K562 (cell line): ENCODE measurements at regions not wholly inside any gene's neighbourhood (a gene's known extent, or its start where the extent isn't known, plus 50 kb on each side); places are given as distances from the start of the nearest gene placed in this dataset.

Experiments
- ARID1B ChIP-seq: fragments of 450-650 bp; IDR thresholded peaks from 2 replicates; pipeline ENCODE4 v1.6.1; 2016; ENCODE audit warnings: antibody characterized with exemption, mild to moderate bottlenecking, inconsistent platforms
- DMBX1 ChIP-seq: fragments of 250-450 bp; sonication (Bioruptor Pico); IDR thresholded peaks from 2 replicates; pipeline ENCODE4 v1.8.0; 2022; ENCODE audit warnings: inconsistent platforms, mild to moderate bottlenecking, moderate library complexity, borderline replicate concordance
- E2F6 ChIP-seq, 2 experiments: IDR thresholded peaks; 2 replicates each; pipeline ENCODE4 v1.6.1; 2011; ENCODE audit warnings: borderline replicate concordance in 1 of 2, control low read depth in 1 of 2, low read depth in 1 of 2, low read length in 1 of 2, mild to moderate bottlenecking in 1 of 2, mixed read lengths in 1 of 2, moderate library complexity in 1 of 2; ENCODE audit not compliant: insufficient read depth in 1 of 2, insufficient read length in 1 of 2, poor library complexity in 1 of 2, severe bottlenecking in 1 of 2; ENCODE audit errors: extremely low read depth in 1 of 2
- ESRRB ChIP-seq: fragments of 250-450 bp; sonication (Bioruptor Pico); IDR thresholded peaks from 2 replicates; pipeline ENCODE4 v1.5.0; 2020; ENCODE audit warnings: mild to moderate bottlenecking, moderate library complexity, borderline replicate concordance
- HNRNPK ChIP-seq: fragments of 200-400 bp; formaldehyde crosslinking; IDR thresholded peaks from one replicate; pipeline ENCODE4 v1.6.1; 2018; ENCODE audit warnings: mild to moderate bottlenecking, low read depth, low read length; ENCODE audit not compliant: poor library complexity, severe bottlenecking
- HSF4 ChIP-seq: fragments of 250-450 bp; sonication (Bioruptor Pico); IDR thresholded peaks from 2 replicates; pipeline ENCODE4 v2.1.2; 2022; ENCODE audit warnings: mild to moderate bottlenecking, moderate library complexity, borderline replicate concordance
- MAFK ChIP-seq: IDR thresholded peaks from 2 replicates; pipeline ENCODE4 v1.6.1; 2011; ENCODE audit warnings: low read length, improper control_type of control experiment
- MEIS2 ChIP-seq: fragments of 450-650 bp; IDR thresholded peaks from 2 replicates; pipeline ENCODE4 v1.6.1; 2014; ENCODE audit warnings: mild to moderate bottlenecking; ENCODE audit not compliant: partially characterized antibody
- MYNN ChIP-seq, 2 experiments: sonication (generic); formaldehyde crosslinking in 1 of 2; IDR thresholded peaks; 2 replicates each; pipeline versions ENCODE4 v1.5.0 to v1.6.1; 2016 to 2020; ENCODE audit warnings: antibody characterized with exemption in 1 of 2, missing genetic modification reagents in 1 of 2
- POLR2G ChIP-seq: fragments of 200-400 bp; formaldehyde crosslinking; IDR thresholded peaks from 2 replicates; pipeline ENCODE4 v1.6.1; 2017; ENCODE audit warnings: low read depth, mild to moderate bottlenecking, antibody characterized with exemption, low read length, moderate library complexity
- RBFOX2 ChIP-seq: fragments of 200-400 bp; formaldehyde crosslinking; IDR thresholded peaks from 2 replicates; pipeline ENCODE4 v1.6.1; 2017; ENCODE audit warnings: low read depth, mild to moderate bottlenecking, low read length, moderate library complexity
- ZBTB2 ChIP-seq: fragments of 450-650 bp; IDR thresholded peaks from 2 replicates; pipeline ENCODE4 v1.6.1; 2016; ENCODE audit warnings: antibody characterized with exemption
- ZC3H11A ChIP-seq: IDR thresholded peaks from 2 replicates; pipeline ENCODE4 v1.6.1; 2012; ENCODE audit warnings: low read depth, low read length, improper control_type of control experiment
- ZEB2 ChIP-seq: fragments of 450-650 bp; IDR thresholded peaks from 2 replicates; pipeline ENCODE4 v1.6.1; 2016
- ZNF609 ChIP-seq: sonication (generic); formaldehyde crosslinking; IDR thresholded peaks from 2 replicates; pipeline ENCODE4 v1.8.1; 2023; ENCODE audit warnings: missing genetic modification reagents, mild to moderate bottlenecking, borderline replicate concordance
- ZNF668 ChIP-seq: fragments of 250-450 bp; sonication (Bioruptor Pico); IDR thresholded peaks from 2 replicates; pipeline ENCODE4 v1.8.0; 2022; ENCODE audit warnings: mild to moderate bottlenecking, inconsistent platforms
- TF ChIP-seq, protein P1 (sequence below): sonication (generic); formaldehyde crosslinking; IDR thresholded peaks from 2 replicates; pipeline ENCODE4 v1.8.1; 2023; ENCODE audit warnings: mild to moderate bottlenecking, missing genetic modification reagents

DNA sequence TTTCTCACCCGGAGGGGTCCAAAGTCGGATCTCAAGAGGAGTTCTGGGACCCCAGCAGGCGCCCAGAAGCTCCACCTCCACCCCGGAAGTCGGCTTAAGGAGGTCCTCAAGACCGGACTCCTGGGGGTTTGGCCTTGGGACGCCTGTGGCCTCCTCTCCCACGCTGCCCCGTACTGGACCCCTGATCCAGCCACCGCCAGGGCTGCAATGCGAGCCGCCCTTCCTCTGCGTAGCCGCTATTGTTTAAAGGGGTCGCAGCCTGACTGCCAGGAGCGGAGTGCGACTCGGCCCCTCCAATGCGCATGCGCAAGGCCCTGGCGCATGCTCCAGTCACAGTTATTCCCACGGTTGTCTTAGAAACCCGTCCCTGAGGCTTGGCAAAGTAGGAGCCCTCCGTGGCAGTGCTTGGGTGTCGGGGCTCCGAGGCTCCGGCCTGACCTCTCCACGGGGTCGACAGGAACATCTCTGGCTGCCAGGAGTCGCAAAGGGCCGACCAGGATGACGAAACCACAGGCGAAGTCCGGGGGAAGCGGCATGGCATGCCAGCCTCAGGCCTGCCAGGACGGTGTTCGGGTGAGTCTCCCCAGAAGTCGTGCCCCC is 719.0 kb downstream of the KCNJ18 start (continued):
- TF ChIP-seq HSF4 (CRISPR knock-in tag) (no peak), ZC3H11A (no peak), ESRRB (CRISPR knock-in tag) (no peak), MAFK (no peak), ZNF668 (CRISPR knock-in tag) (no peak), MEIS2 (peak; percentile 63), POLR2G (0 out of 2 replicates have a peak, but pooled peaks have one; percentile 34), ZNF609 (CRISPR knock-in tag) (no peak), HNRNPK (no peak), ARID1B (no peak), RBFOX2 (peak; percentile 48), ZEB2 (no peak), MYNN (IDR thresholded peaks at IDR 0.05) (no peak), MYNN (CRISPR knock-in tag; IDR thresholded peaks at IDR 0.05) (no peak), ZBTB2 (peak; percentile 89), E2F6 (IDR thresholded peaks at IDR 0.05; ENCODE audit: borderline replicate concordance in 1 of 2, extremely low read depth in 1 of 2, insufficient read depth in 1 of 2, insufficient read length in 1 of 2, low read depth in 1 of 2, low read length in 1 of 2, poor library complexity in 1 of 2, severe bottlenecking in 1 of 2) (peak in 1 of 2 experiments; percentile 48), DMBX1 (CRISPR knock-in tag) (no peak)
- TF ChIP-seq, protein P1, sequence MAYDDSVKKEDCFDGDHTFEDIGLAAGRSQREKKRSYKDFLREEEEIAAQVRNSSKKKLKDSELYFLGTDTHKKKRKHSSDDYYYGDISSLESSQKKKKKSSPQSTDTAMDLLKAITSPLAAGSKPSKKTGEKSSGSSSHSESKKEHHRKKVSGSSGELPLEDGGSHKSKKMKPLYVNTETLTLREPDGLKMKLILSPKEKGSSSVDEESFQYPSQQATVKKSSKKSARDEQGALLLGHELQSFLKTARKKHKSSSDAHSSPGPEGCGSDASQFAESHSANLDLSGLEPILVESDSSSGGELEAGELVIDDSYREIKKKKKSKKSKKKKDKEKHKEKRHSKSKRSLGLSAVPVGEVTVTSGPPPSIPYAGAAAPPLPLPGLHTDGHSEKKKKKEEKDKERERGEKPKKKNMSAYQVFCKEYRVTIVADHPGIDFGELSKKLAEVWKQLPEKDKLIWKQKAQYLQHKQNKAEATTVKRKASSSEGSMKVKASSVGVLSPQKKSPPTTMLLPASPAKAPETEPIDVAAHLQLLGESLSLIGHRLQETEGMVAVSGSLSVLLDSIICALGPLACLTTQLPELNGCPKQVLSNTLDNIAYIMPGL: no peak
